GM21529 (cell line): ENCODE measurements at regions not wholly inside any gene's neighbourhood (a gene's known extent, or its start where the extent isn't known, plus 50 kb on each side); places are given as distances from the start of the nearest gene placed in this dataset.

ENCODE experiments used
- ATAC-seq: cut with Tn5 transposase; IDR thresholded peaks from one replicate; pipeline ENCODE4 v1.9.1; 2021; ENCODE audit not compliant: unreplicated experiment

DNA sequence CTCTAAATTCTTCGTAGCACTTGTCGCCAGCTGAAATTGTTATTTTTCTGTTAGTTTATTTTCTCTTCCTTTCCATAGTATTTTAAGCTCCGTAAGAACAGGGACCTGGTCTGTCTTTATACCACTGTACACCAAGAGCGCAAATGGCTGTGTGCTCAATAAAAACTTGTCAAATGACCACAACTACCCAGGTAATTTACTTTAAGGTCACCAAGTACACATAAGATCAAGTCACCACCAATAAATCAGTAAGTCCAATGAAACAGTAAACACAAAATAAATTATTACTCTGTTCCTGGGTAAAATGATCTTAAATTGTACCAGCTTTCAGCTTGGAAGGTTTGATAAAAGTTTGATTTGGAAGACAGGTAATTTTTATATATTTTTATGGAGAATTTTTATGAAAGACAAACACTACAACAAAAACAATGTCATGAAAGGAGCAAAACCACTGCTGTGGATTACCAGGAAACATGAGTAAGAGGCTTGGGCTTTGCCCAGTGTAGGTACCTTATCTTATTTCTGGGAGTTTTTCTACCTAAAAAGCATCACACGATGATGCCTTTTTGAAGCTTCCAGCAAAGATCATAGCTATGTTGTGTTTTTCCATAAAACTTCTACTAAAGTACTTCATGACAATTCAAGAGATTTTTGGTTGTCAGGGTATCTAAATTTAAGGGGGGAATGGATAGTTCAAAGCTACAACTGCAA is 406.8 kb downstream of the SHQ1 start:
- ATAC-seq: no peak

GRCh38 chr3:72440491-72440890 is 407.8 kb downstream of the SHQ1 start:
- peak; percentile 47 for ATAC-seq

GRCh38 chr3:72439321-72440183 is 408.7 kb downstream of the SHQ1 start:
- ATAC-seq: peak; percentile 60

- ATAC-seq: no peak
Measured at GRCh38 chr3:72437661-72438406, 410.4 kb downstream of the SHQ1 start.

- no peak for ATAC-seq
Measured at GRCh38 chr3:72436863-72437592, 411.2 kb downstream of the SHQ1 start.

GRCh38 chr3:72434296-72434695 is 413.9 kb downstream of the SHQ1 start:
- ATAC-seq: no peak

DNA sequence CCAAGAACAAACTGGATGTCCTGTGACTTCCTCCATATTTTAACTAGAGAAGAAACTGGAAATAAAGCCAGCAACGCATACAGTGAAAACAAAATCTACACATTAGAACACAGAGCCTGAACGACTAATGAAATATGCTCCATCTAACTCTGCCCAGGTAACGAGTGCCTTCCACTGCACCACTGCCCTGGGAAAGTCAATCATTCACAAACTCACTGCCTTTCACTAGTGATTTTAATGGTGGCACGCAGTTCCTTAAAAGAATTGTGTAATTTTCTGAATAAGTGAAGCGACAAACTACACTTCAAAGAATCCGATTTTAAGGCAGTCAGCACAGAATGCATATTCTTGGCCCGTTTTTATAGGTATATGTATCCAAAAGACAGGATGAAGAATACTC is 416.0 kb downstream of the SHQ1 start:
- ATAC-seq: no peak

DNA sequence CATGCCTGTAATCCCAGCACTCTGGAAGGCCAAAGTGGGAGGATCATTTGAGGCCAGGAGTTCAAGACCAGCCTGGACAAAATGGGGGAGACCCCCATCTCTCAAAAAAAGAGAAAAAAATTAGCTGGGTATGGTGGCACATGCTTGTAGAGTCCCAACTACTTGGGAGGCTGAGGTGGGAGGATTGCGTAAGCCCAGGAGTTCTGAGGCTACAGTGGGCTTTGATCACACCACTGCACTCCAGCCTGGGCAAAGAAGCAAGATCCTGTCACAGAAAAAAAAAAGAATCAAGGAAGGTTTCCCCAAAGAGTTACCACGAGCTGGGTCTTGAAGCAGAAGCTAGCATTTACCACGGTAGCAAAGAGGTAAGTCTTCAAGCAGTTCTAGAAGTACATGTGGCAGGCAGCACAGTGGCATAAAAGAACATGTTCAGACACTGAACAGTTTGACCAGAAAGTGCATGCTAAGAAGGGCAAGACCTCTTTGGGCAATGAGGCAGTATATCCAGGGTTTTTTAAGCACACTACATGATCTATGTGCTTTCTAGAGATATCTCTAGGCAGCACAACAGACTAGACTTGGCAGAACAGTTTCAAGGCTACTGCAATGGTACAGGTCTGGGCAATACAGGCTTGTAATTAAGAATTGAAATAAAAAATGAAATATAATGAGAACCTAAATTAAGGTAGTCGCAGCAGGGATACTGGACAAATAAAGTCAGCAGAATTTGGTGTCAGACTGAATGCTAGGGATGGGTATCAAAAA is 418.5 kb downstream of the SHQ1 start:
- no peak for ATAC-seq

GRCh38 chr3:72428803-72429202 is 419.4 kb downstream of the SHQ1 start:
- no peak for ATAC-seq

- peak; percentile 27 for ATAC-seq
Measured at GRCh38 chr3:72427624-72428023, 420.6 kb downstream of the SHQ1 start.

DNA sequence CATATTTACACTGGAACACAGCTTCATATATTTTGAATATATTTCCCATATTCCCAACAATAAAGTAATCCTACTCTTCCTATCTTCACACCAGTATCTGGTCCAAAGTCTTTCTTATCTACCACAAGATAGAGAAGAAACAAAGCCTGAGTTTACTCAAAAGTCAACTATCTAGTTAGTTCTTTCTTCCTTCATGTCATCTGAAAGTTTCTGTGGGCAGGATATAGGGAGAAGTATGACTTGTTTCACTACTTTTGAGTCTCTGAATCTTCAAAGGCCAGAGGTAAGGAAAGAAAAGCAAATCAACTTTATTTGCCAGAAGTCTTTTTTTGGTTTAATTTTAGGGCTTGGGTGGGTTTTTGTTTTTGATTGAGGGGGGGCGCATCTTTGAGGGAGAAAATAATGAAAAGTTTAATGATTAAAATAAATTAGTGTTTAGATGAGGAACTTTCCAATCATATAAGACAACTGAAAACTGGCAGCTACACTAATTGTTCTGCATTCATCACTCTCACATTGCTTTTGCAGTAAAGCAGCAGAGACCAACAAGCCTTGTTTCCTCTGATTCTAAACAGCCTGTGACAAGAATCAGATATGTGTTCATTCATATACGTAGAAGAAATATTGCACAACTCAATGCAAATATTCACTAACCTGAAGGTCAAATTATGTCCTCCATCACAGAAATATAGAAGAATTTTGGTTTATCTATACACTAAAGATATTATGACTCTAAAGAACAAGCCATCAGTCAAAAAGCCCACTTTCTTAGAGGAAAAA is 421.4 kb downstream of the SHQ1 start:
- ATAC-seq: peak; percentile 75

GRCh38 chr3:72423643-72424042 is 424.6 kb downstream of the SHQ1 start:
- ATAC-seq: no peak

GRCh38 chr3:72421786-72422185 is 426.5 kb downstream of the SHQ1 start:
- ATAC-seq: no peak

- ATAC-seq: no peak
Measured at GRCh38 chr3:72421126-72421525, 427.1 kb downstream of the SHQ1 start.

GRCh38 chr3:72418856-72419255 is 429.4 kb downstream of the SHQ1 start:
- no peak for ATAC-seq

DNA sequence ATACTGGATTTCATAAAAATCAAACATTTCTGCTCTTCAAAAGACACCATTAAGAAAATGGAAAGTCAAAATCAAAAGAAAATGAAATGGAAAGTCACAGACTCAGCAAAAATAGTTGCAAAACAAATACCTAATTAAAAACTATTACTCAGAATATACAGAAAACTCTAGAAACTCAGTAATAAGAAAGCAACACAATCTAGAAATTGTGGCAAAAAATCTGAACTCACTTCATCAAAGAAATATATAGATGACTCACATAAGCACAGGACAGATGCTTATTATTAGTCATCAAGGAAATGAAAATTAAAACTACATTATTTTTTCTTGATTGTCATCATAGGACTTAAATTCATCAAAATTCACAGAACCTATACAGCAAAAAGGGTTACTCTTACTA is 430.0 kb downstream of the SHQ1 start:
- no peak for ATAC-seq

GRCh38 chr3:72414481-72415016 is 433.7 kb downstream of the SHQ1 start:
- no peak for ATAC-seq

- ATAC-seq: no peak
Measured at GRCh38 chr3:72413228-72413627, 435.0 kb downstream of the SHQ1 start.

DNA sequence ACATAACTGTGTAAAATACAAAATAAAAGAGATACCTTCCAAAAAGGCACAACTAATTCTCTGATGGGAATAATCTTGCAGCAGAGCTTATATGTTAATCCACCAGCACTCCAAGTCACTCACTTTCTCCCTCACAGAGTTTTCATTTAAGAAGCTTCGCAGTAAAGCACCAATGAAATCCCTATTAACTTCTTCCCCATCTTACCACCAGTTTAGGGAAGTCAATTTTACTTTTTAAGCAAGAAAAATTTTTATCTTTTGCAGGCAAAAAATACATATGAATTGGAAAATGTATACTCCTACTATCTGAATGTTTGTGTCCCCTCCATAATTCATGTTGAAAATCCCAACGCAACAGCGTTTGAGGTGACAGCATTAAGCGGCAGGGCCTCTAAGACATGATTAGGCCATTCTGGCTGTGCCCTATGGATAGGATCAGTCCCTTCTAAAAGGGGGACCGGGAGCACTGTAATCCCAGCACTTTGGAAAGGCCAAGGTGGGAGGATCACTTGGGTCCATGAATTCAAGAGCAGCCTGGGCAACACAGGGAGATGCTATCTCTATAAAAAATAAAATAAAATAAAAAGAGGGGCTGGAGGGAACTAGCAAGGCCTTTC is 435.8 kb downstream of the SHQ1 start:
- no peak for ATAC-seq
